DMS79 (cell line): ENCODE measurements at regions not wholly inside any gene's neighbourhood (a gene's known extent, or its start where the extent isn't known, plus 50 kb on each side); places are given as distances from the start of the nearest gene placed in this dataset.
A peak's percentile ranks its signal among the peaks of the same experiment; 100 is the strongest.
"Not testable (repeated sequence)": the region's sequence is repeated elsewhere in the genome, so short reads cannot be mapped to it uniquely, and the experiment has no call there.

ENCODE experiments used
- DNase-seq: peaks from one replicate; lab custom pipeline; 2025; lab: John Stamatoyannopoulos, UW

DNA sequence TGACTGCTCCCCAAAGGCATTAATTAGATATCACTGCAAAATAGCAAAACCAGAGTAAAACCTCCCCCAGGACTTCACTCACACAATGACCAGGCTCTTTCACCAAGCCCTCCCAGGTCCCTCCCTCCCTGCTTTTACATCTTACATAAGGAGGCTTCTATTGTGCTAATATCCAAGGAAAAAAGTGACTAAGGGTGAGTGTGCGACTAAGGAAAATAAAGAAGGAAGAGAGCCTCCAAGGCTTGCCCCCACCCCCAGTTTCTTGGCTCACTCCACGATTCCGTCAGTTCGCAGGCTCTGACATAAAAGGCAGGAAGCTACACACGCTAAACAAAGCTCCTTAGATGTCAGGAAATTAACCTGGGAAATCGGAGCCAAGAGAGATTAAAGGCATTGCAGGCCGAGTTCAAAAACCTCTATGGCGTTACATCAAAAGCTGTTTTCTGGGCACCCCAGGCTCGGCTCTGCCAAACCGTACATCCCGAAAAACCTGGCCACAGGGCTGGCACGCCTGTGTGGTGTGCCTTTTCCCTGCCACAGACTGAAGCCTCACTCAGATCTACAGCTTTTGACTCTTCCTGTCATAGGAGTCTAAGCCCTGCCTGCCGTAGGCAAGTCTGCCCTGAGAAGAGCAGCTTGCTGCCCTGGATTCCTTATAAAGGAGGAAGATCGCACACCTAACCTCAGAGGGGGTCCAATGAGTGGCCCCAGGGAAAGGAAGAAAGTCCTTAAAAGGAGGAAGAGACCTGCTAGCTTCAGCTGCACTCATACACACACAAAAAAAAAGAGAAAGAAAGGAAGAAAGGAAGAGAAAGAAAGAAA is 67.0 kb upstream of the SERP2 start:
- no peak for DNase-seq

DNA sequence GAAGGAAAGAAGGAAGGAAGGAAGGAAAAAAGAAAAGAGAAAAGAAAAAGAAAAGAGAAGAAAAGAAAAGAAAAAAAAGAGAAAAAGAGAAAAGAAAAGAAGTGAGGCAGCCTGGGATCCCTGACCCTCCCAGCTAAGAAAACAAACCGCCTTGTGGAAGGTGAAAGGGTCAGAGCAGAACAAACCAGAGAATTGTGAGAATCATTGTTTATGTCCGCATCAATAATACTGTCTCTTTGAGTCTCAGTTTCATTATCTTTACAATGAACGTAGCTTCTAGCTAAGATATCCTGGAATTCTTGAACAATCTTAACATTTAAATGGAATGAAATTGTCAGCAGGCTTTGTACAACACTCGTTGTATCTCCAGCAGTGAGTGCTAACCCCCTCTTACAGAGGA is 66.4 kb upstream of the SERP2 start:
- DNase-seq = no peak

DNA sequence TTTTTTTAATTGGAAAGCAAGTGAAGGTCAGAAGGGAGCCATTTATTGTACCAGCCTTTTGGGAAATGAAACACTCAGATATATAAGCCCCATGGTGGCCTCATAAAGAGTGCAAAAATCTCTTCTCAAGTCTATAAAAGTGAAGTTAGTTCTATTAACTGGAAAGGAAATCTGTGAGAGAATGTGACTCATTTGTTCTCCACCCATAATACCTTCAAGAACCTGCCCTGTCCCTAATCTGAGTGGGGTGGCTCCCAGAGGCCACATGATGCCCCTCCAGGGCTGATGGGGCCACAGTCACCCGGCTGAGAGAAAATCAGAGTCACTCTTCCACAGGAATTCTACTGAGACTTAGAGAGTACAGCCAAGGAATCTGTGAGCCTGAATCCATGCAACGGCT is 65.8 kb upstream of the SERP2 start:
- DNase-seq = no peak

- DNase-seq = no peak
Measured at GRCh38 chr13:44308352-44308751, 65.3 kb upstream of the SERP2 start.

GRCh38 chr13:44309794-44310757 is 63.5 kb upstream of the SERP2 start:
- DNase-seq = no peak

- peak; percentile 82 for DNase-seq
Measured at GRCh38 chr13:44311011-44311780, 62.4 kb upstream of the SERP2 start.

GRCh38 chr13:44312131-44312530 is 61.5 kb upstream of the SERP2 start:
- DNase-seq = no peak

- DNase-seq = no peak
Measured at GRCh38 chr13:44312834-44313551, 60.6 kb upstream of the SERP2 start.

- no peak for DNase-seq
Measured at GRCh38 chr13:44313674-44314073, 60.0 kb upstream of the SERP2 start.

DNA sequence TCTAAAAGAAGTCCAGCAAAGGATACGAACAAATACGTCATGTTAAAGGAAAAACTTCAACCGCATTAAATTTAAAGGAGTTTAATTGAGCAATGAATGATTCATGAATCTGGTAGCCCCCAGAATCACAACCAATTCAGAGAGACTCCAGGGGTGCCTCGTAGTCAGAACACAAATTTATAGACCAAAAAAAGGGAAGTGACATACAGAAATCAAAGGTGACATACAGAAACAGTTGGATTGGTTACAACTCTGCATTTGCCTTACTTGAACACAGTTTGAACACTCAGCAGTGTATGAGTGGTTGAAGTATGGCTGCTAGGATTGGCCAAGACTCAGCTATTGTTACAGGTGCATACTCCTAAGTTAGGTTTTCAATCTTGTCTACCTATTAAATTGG is 59.5 kb upstream of the SERP2 start:
- not testable (repeated sequence) for DNase-seq

DNA sequence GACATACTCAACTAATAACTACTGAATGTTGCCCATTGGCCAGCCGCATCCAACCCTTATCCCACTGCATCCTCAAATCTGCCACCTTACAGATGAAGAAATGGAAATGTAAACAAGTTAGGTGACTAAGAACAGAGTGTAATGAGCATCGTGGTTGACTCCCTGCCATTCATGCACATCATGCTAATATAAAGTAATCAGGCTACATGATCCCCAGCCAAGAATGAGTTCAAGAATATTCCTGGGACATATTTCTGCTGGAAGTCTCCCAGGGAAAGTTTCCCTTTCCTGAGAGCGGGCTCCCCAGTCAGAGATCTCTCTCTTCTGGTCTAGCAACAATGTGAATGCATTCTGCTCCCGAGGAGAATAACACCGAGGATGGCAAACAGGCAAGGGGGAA is 55.9 kb upstream of the SERP2 start:
- DNase-seq = no peak

DNA sequence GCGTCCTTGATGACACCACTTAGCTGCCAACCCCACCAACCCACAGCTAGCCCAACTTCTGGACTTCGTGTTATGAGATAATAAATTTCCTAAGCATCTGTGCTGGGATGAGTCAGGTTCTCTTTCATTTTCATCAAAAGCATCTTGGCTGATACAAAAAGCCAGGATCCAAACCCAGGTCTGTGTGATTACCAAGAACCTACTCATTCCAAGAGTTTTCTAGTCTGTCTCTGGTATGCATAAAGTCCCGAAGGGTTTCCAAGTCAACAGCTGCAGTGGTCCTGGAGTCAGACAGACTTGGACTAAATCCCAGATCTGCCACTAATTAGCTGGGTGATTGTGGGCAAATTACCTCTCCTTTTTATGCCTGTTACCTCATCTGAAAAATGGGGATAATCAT is 55.5 kb upstream of the SERP2 start:
- no peak for DNase-seq

GRCh38 chr13:44320611-44321010 is 53.0 kb upstream of the SERP2 start:
- no peak for DNase-seq

DNA sequence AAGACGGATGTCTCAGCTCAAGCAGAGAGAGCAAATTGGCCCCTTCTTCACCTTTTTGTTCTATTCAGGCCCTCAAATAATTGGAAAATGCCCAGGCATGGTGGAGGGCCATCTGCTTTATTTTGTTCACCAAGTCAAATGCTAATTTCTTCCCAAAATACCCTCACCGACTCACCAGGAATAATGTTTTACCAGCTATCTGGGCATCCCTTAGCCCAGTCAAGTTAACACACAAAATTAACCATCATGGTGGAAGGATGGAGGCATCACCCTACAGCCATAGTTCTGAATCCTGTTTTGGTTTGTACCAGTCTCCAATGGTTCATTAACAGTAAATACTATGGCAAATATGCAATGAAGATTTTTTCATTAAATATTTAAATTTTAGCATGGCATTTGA is 51.7 kb upstream of the SERP2 start:
- no peak for DNase-seq

DNA sequence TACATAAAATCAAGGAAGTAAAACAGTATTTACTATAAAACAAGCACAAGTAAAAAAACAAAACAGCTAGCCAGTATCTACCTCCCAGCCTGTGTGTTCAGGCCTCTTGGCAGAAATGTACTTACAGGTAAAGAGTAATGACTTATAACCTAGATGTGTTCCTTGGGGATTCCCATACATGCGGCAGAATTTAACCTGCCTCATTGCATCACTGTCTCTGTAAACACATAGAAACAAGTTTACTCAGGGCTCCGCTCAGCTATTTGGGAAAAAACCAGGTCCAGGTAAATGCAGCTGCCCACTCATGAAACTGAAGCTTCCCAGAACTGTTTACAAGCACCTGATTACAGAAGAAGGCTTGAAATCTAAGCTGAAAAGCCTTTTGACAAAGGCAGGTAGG is 50.7 kb upstream of the SERP2 start:
- DNase-seq = no peak

GRCh38 chr13:44323754-44324153 is 49.9 kb upstream of the SERP2 start:
- DNase-seq = no peak
